ENCODE measurements at regions not wholly inside any gene's neighbourhood (a gene's known extent, or its start where the extent isn't known, plus 50 kb on each side); places are given as distances from the start of the nearest gene placed in this dataset.
A peak's percentile ranks its signal among the peaks of the same experiment; 100 is the strongest.

DNA sequence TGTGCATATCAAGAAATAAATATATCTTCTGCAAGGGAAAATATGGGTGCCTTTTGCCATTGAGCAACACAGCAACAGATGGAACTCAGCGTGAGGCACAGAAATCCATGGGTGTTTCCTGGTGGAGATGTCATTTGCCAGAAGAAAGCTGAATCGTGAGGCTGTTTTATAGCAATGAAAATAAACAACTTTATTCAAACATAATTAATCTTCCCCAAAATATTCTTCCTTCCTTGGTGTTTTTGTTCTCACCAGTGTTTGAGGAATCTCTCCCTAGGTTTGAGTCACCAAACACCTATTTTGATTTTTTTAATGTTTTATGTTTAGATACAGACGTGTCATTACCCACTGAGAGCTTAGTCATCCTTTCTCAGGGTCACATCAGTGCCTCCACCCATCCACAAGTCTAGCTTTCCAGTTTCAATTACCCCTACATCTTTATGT is 65.8 kb upstream of the PAPPA start:
- Histone ChIP-seq H3K9me3 (replicated peaks in 1 of 11) (peaks cover 0 to 11% (median 0%) of the 10 kb centered on the region in 11 experiments; a peak in 5 of 22 replicates), H3K36me3 (no peaks in the 10 kb centered on the region), H4K20me1 (no peaks in the 10 kb centered on the region), H3K4me3 (no peak overlapping the region), H3K4me2 (peak overlapping the region in 3 of 11 experiments; percentile 14 to 62 (median 53); a peak in 5 of 22 replicates), H3K4me1 (peaks cover 0 to 25% (median 0%) of the 10 kb centered on the region in 10 experiments; a peak in 5 of 20 replicates), H3K27ac (no peak overlapping the region), H3K27me3 (no peaks in the 10 kb centered on the region), H3K9ac (no peak overlapping the region)
- TF ChIP-seq Cebpa-rat (IDR thresholded peaks at IDR 0.05): no peak

DNA sequence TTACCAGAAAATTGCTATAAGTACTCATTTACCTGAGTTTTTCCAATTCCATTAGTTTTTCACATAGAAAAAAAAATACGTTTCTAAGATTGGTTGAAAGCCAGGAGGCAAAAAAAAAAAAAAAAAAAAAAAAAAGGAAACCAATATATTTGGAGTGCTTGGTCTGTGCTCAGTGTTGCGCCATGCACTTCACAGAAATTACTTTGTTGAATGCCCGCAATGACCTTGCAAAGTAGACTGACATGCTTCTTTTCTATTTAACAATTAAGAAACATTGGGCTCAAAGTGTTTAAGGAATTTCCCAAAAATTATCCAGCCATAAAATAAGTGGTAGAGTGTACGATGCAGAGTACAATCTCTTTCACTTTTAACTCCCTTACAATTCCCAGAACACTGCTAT is 65.2 kb upstream of the PAPPA start:
- H3K9me3 ChIP-seq (replicated peaks in 1 of 11): peaks cover 0 to 11% (median 0%) of the 10 kb centered on the region in 11 experiments; a peak in 5 of 22 replicates
- H3K27me3 ChIP-seq: no peaks in the 10 kb centered on the region
- no peak overlapping the region for H3K4me3 ChIP-seq
- H3K36me3 ChIP-seq: no peaks in the 10 kb centered on the region
- H3K4me2 ChIP-seq: peak overlapping the region in 3 of 11 experiments; percentile 0 to 53 (median 41); a peak in 2 of 22 replicates
- no peak overlapping the region for H3K27ac ChIP-seq
- no peaks in the 10 kb centered on the region for H4K20me1 ChIP-seq
- no peak for TF ChIP-seq Cebpa-rat (IDR thresholded peaks at IDR 0.05)
- H3K4me1 ChIP-seq: peaks cover 0 to 25% (median 0%) of the 10 kb centered on the region in 10 experiments; a peak in 5 of 20 replicates
- H3K9ac ChIP-seq: no peak overlapping the region

DNA sequence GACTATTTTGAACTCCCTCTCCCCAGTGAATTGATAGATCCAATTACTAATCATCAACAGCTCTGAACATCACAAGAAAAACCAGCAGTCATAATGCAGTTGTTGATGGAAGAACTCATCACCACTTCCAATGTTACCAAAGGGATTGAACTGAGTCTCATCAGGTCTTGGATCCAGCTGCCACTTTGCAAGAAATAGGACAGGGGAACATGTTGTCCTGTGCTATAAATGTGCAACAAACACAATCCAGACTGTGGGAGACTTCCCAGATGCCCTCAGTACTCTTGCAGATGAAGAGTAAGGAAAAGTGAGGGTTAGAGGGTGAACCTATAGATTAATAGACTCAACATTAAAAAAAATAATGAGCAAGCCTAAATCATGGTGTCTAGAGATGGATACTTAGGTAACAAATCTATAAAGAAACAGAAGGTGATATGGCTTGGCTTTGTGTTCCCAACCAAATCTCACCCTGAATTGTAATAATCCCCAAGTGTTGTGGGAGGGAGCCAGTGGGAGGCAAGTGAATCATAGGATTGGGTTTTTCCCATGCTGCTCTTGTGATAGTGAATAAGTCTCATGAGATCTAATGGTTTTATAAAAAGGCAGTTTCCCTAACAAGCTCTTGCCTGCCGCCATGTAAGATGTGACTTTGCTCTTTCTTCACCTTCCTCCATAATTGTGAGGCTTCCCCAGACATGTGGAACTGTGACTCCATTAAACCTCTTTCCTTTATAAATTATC is 63.4 kb upstream of the PAPPA start:
- Histone ChIP-seq H3K4me3 (no peak overlapping the region), H3K27ac (no peak overlapping the region), H3K9me3 (replicated peaks in 1 of 11) (peaks cover 0 to 11% (median 0%) of the 10 kb centered on the region in 11 experiments; a peak in 5 of 22 replicates), H3K4me2 (no peak overlapping the region), H3K9ac (no peak overlapping the region), H4K20me1 (no peaks in the 10 kb centered on the region), H3K4me1 (peaks cover 0 to 25% (median 0%) of the 10 kb centered on the region in 10 experiments; a peak in 5 of 20 replicates), H3K27me3 (no peaks in the 10 kb centered on the region), H3K36me3 (no peaks in the 10 kb centered on the region)
- TF ChIP-seq Cebpa-rat (IDR thresholded peaks at IDR 0.05): no peak

- no peaks in the 10 kb centered on the region for H3K27me3 ChIP-seq
- no peak overlapping the region for H3K4me3 ChIP-seq
- H3K4me2 ChIP-seq: no peak overlapping the region
- H3K4me1 ChIP-seq: no peaks in the 10 kb centered on the region
- H3K36me3 ChIP-seq: no peaks in the 10 kb centered on the region
- TF ChIP-seq Cebpa-rat (IDR thresholded peaks at IDR 0.05): no peak
- H3K9me3 ChIP-seq (replicated peaks in 1 of 11): peaks cover 0 to 10% (median 0%) of the 10 kb centered on the region in 11 experiments; a peak in 5 of 22 replicates
- H3K9ac ChIP-seq: no peak overlapping the region
- no peaks in the 10 kb centered on the region for H4K20me1 ChIP-seq
- H3K27ac ChIP-seq: no peak overlapping the region
These were observed 58.7 kb upstream of the PAPPA start for GRCh38 chr9:116094846-116095245.

DNA sequence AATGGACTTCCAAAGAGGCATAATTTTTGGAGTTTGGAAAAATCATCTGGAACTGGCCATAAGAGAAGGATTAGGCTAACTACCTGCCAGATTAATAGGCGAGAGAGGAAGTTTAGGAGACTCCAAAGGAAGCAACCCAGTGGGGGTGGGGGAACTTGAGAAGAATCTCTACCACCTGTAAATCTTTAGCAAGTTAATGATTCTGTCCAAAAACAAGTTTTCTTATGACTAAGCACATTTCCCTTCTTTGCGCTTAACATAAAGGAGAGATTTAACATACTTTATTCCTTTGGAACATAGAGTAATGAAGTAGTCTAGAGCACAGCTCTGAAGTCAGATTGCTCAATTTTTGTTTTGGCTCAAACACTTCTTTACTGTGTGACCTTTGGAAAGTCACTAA is 58.2 kb upstream of the PAPPA start:
- Histone ChIP-seq H3K27me3 (no peaks in the 10 kb centered on the region), H3K4me3 (no peak overlapping the region), H3K4me2 (no peak overlapping the region), H3K27ac (no peak overlapping the region), H3K4me1 (no peaks in the 10 kb centered on the region), H4K20me1 (no peaks in the 10 kb centered on the region), H3K9me3 (replicated peaks in 1 of 11) (peaks cover 0 to 6% (median 0%) of the 10 kb centered on the region in 11 experiments; a peak in 5 of 22 replicates), H3K36me3 (no peaks in the 10 kb centered on the region), H3K9ac (no peak overlapping the region)
- no peak for TF ChIP-seq Cebpa-rat (IDR thresholded peaks at IDR 0.05)

DNA sequence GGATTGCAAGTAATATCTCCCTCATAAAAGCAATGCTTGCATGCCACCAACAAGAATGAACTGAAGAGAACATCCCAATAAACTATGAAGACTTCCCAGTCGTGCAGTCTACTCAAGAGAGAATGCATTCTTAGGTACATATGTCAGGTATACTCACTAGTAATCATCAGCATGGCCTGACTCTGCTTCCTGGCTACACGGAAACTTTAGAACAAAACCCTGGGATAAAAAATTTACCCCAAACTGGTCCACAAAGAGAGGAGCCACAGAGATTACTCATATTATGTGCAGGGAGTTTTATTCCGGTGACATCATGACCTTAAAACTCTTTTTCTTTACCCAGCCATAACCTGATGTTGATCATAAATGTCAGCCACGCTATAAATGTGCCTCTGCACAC is 57.5 kb upstream of the PAPPA start:
- no peaks in the 10 kb centered on the region for H3K9me3 ChIP-seq (replicated peaks in 1 of 11)
- no peak overlapping the region for H3K9ac ChIP-seq
- H4K20me1 ChIP-seq: no peaks in the 10 kb centered on the region
- no peaks in the 10 kb centered on the region for H3K36me3 ChIP-seq
- H3K27ac ChIP-seq: no peak overlapping the region
- no peaks in the 10 kb centered on the region for H3K27me3 ChIP-seq
- no peak overlapping the region for H3K4me3 ChIP-seq
- H3K4me2 ChIP-seq: no peak overlapping the region
- no peaks in the 10 kb centered on the region for H3K4me1 ChIP-seq
- no peak for TF ChIP-seq Cebpa-rat (IDR thresholded peaks at IDR 0.05)

DNA sequence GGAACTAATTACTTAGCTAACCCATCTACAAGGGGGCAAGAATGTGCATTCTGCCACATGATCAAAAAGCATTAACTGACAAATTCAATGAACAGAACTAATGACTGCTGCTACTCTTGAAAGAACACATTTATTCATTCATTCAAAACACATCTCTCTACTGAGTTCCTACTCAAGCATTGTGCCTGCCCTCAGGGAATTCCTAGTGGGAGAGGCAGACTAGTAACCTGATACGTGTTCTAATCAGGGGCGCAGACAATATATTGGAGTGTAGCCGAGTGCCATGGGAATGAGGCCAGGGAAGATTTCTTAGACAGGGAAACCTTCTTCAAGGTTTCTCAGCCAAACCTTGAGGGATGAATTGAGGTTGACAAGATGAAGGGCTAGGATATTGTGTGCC is 56.7 kb upstream of the PAPPA start:
- no peak for TF ChIP-seq Cebpa-rat (IDR thresholded peaks at IDR 0.05)
- no peak overlapping the region for H3K4me2 ChIP-seq

DNA sequence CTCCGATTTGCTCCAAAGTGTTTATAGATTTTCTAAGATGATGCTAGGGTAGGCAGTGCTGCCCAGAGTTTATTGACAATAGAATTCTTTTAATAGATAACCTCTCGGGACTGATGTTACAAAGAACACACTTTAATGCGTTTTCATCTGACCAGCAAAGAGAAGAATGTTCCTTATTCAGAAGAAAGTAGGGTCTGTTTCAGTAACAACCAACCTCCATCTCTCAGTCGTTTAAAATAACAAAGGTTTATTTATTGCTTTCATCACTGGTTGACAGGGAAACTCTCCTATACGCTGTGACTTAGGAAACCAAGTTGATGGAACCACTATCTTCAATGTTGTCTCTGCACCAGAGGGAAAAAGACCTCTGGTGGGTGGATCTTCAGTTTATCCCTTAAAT is 55.1 kb upstream of the PAPPA start:
- H3K4me2 ChIP-seq: no peak overlapping the region
- H3K27me3 ChIP-seq: no peaks in the 10 kb centered on the region
- no peaks in the 10 kb centered on the region for H3K4me1 ChIP-seq
- no peaks in the 10 kb centered on the region for H4K20me1 ChIP-seq
- H3K4me3 ChIP-seq: no peak overlapping the region
- no peak overlapping the region for H3K9ac ChIP-seq
- H3K36me3 ChIP-seq: no peaks in the 10 kb centered on the region
- no peak overlapping the region for H3K27ac ChIP-seq
- H3K9me3 ChIP-seq (replicated peaks in 1 of 11): no peaks in the 10 kb centered on the region
- TF ChIP-seq Cebpa-rat (IDR thresholded peaks at IDR 0.05): no peak

More for the DNA sequence above, 56.7 kb upstream of the PAPPA start:
- Histone ChIP-seq H3K4me3 (no peak overlapping the region), H3K9me3 (replicated peaks in 1 of 11) (no peaks in the 10 kb centered on the region), H3K9ac (no peak overlapping the region), H4K20me1 (no peaks in the 10 kb centered on the region), H3K4me1 (no peaks in the 10 kb centered on the region), H3K36me3 (no peaks in the 10 kb centered on the region), H3K27me3 (no peaks in the 10 kb centered on the region), H3K27ac (no peak overlapping the region)

- H3K27ac ChIP-seq: no peak overlapping the region
- H3K27me3 ChIP-seq: no peaks in the 10 kb centered on the region
- H3K9me3 ChIP-seq (replicated peaks in 1 of 11): no peaks in the 10 kb centered on the region
- no peak overlapping the region for H3K4me2 ChIP-seq
- H3K9ac ChIP-seq: no peak overlapping the region
- no peak overlapping the region for H3K4me3 ChIP-seq
- no peaks in the 10 kb centered on the region for H3K36me3 ChIP-seq
- H4K20me1 ChIP-seq: no peaks in the 10 kb centered on the region
- no peaks in the 10 kb centered on the region for H3K4me1 ChIP-seq
- TF ChIP-seq Cebpa-rat (IDR thresholded peaks at IDR 0.05): no peak
These were observed 53.8 kb upstream of the PAPPA start for GRCh38 chr9:116099821-116100220.

DNA sequence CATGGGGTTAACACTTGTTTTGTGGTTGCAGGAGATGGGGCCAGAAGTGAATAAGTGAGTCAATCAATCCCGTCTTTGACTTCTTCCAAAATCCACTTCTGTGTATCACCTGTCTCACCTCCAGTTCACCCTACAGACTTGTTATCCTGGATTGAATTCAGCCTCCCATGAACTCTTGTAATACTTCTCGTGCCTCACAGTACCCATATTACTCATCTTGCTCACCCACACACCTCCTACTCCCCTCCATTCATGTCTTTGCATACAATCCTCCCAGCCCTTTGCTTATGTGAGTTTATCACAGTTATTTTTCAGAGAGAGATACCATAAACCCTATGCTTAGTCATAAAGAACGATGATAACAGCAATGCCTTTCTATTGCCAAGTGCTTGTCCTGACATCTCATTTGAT is 52.9 kb upstream of the PAPPA start:
- Histone ChIP-seq H4K20me1 (no peaks in the 10 kb centered on the region), H3K4me1 (no peaks in the 10 kb centered on the region), H3K27ac (no peak overlapping the region), H3K9me3 (replicated peaks in 1 of 11) (no peaks in the 10 kb centered on the region), H3K36me3 (no peaks in the 10 kb centered on the region), H3K27me3 (no peaks in the 10 kb centered on the region), H3K4me2 (no peak overlapping the region), H3K9ac (no peak overlapping the region), H3K4me3 (no peak overlapping the region)
- no peak for TF ChIP-seq Cebpa-rat (IDR thresholded peaks at IDR 0.05)

Measured in BLaER1 treated with 17β-estradiol and CSF1 and Interleukin-3, amounts not matched to agents 10 nM and 100 nM (cell line).